Activated CD8-positive, alpha-beta T cell treated with anti-CD3 and anti-CD28 coated beads, Interleukin-2, amount 10 ng/mL, durations not matched to agents 7 days and 5 days (primary cell): ENCODE measurements at regions not wholly inside any gene's neighbourhood (a gene's known extent, or its start where the extent isn't known, plus 50 kb on each side); places are given as distances from the start of the nearest gene placed in this dataset.

ENCODE experiments used
- ATAC-seq: fragments of 150-1000 bp; cut with Tn5 transposase; one replicate; pipeline ENCODE4 v1.10.0; 2021; ENCODE audit warnings: moderate library complexity
- CTCF ChIA-PET: fragments of 350-600 bp; sonication (Branson Sonifier 250); formaldehyde crosslinking; loops from one replicate; lab custom pipeline; 2021; ENCODE audit warnings: antibody characterized with exemption; lab: Charles Lee
- POLR2A ChIA-PET: fragments of 350-600 bp; sonication (Branson Sonifier 250); formaldehyde crosslinking; loops from one replicate; lab custom pipeline; 2021; ENCODE audit warnings: antibody characterized with exemption; lab: Charles Lee
- DNase-seq: peaks from one replicate; pipeline ENCODE4 v3.0.0-alpha.2; 2020
- H3K27ac Mint-ChIP-seq: one replicate; pipeline ENCODE4 v1.8.0; 2021; ENCODE audit warnings: mild to moderate bottlenecking, mixed read lengths
- H3K27me3 Mint-ChIP-seq: one replicate; pipeline ENCODE4 v1.8.0; 2021; ENCODE audit warnings: low read depth, mixed read lengths
- H3K36me3 Mint-ChIP-seq: one replicate; pipeline ENCODE4 v1.8.0; 2021; ENCODE audit warnings: low read depth, mixed read lengths
- H3K4me1 Mint-ChIP-seq: one replicate; pipeline ENCODE4 v1.8.0; 2021; ENCODE audit warnings: low read depth, mixed read lengths
- H3K4me3 Mint-ChIP-seq: one replicate; pipeline ENCODE4 v1.8.0; 2021; ENCODE audit warnings: mild to moderate bottlenecking, mixed read lengths
- H3K9me3 Mint-ChIP-seq: one replicate; pipeline ENCODE4 v1.8.0; 2022; ENCODE audit warnings: mixed read lengths; ENCODE audit not compliant: insufficient read depth

DNA sequence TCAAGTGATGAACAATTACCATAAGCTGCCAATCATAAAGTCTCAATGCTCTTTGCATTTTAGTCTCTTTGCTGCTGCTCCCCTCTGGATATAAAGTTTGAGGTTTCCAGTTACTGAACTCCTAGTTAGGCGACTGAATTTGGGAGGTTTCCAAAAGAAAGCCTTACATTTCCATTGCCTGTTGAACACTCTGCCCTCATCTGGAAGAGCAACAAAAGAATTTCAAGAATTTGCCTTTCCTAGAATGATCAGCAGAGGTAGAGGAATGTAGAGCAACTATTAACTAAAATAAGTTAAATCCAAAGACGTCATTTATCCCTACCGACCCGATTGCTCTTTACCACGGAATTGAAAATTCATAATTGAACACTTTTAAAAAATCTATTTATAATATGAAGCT, 53.4 kb upstream of the PRICKLE2 start:
- no peaks in the 10 kb centered on the region for H3K36me3 Mint-ChIP-seq
- ChIA-PET CTCF (no interaction called here), POLR2A (no interaction called here)
- no peak overlapping the region for H3K27ac Mint-ChIP-seq
- H3K27me3 Mint-ChIP-seq = no peaks in the 10 kb centered on the region
- DNase-seq = no peak
- no peaks in the 10 kb centered on the region for H3K9me3 Mint-ChIP-seq
- no peaks in the 10 kb centered on the region for H3K4me1 Mint-ChIP-seq
- H3K4me3 Mint-ChIP-seq = no peak overlapping the region
- ATAC-seq = no peak

DNA sequence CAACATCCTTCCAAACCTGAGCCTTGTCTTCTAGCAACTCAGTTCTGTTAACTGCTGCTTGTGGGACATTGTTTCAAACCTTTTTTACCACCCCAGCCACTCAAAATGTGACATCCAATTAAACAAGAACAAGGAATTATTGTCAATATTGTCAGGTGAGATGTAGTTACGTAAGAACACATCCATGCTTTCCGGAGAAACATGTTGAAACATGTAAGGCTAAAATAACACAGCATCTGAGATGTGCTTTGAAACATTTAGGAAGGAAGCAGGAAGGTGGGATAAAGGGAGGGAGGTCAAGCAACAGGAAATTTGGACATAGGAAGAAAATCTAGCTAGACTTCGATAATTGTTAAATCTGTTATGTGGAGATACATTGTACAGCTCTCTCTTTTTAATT, 50.9 kb upstream of the PRICKLE2 start:
- Mint-ChIP-seq H3K4me3 (no peak overlapping the region), H3K27ac (no peak overlapping the region), H3K4me1 (no peaks in the 10 kb centered on the region), H3K27me3 (no peaks in the 10 kb centered on the region), H3K36me3 (no peaks in the 10 kb centered on the region), H3K9me3 (no peaks in the 10 kb centered on the region)
- no peak for DNase-seq
- ATAC-seq = no peak
- ChIA-PET CTCF (no interaction called here), POLR2A (no interaction called here)
